ENCODE measurements at regions not wholly inside any gene's neighbourhood (a gene's known extent, or its start where the extent isn't known, plus 50 kb on each side); places are given as distances from the start of the nearest gene placed in this dataset.

GRCh38 chr20:52434041-52434425 is 242.5 kb upstream of the ZFP64 start:
- Histone ChIP-seq H3K9ac (ENCODE audit: low read depth, low read length, poor library complexity, severe bottlenecking) (no peak overlapping the region), H3K36me3 (ENCODE audit: insufficient read depth, low read length) (no peaks in the 10 kb centered on the region), H3F3A (ENCODE audit: low read depth) (no peaks in the 10 kb centered on the region), H3K4me1 (ENCODE audit: insufficient read depth, low read length, poor library complexity, severe bottlenecking) (no peaks in the 10 kb centered on the region), H3K27me3 (ENCODE audit: insufficient read depth, low read length, poor library complexity, severe bottlenecking) (no peaks in the 10 kb centered on the region), H2AFZ (ENCODE audit: low read length) (no peak overlapping the region), H3K4me2 (ENCODE audit: low read depth, low read length, poor library complexity, severe bottlenecking) (no peak overlapping the region), H3K9me3 (ENCODE audit: insufficient read depth, low read depth, low read length) (no peaks in the 10 kb centered on the region), H3K79me2 (ENCODE audit: insufficient read depth, low read length) (no peaks in the 10 kb centered on the region), H3K4me3 (ENCODE audit: low read length, poor library complexity, severe bottlenecking) (no peak overlapping the region), H4K20me1 (ENCODE audit: insufficient read depth, low read length, poor library complexity, severe bottlenecking) (no peaks in the 10 kb centered on the region), H3K9me2 (replicated peaks; ENCODE audit: low read depth, low read length) (no peaks in the 10 kb centered on the region)
- TF ChIP-seq CTCF (conservative IDR thresholded peaks at IDR 0.05; ENCODE audit: low read length) (no peak), EZH2phosphoT487 (IDR thresholded peaks at IDR 0.05; ENCODE audit: borderline replicate concordance) (no peak)

- no peaks in the 10 kb centered on the region for H4K20me1 ChIP-seq (ENCODE audit: insufficient read depth, low read length, poor library complexity, severe bottlenecking)
- no peak for TF ChIP-seq EZH2phosphoT487 (IDR thresholded peaks at IDR 0.05; ENCODE audit: borderline replicate concordance)
- no peak for TF ChIP-seq CTCF (conservative IDR thresholded peaks at IDR 0.05; ENCODE audit: low read length)
- H3K4me3 ChIP-seq (ENCODE audit: low read length, poor library complexity, severe bottlenecking) = no peak overlapping the region
Measured at GRCh38 chr20:52433326-52434040, 241.9 kb upstream of the ZFP64 start.

GRCh38 chr20:52432740-52433139 is 241.2 kb upstream of the ZFP64 start:
- Histone ChIP-seq H3K79me2 (ENCODE audit: insufficient read depth, low read length) (no peaks in the 10 kb centered on the region), H3K4me1 (ENCODE audit: insufficient read depth, low read length, poor library complexity, severe bottlenecking) (no peaks in the 10 kb centered on the region), H3K9me2 (replicated peaks; ENCODE audit: low read depth, low read length) (no peaks in the 10 kb centered on the region), H3K36me3 (ENCODE audit: insufficient read depth, low read length) (no peaks in the 10 kb centered on the region), H3F3A (ENCODE audit: low read depth) (no peaks in the 10 kb centered on the region), H3K4me2 (ENCODE audit: low read depth, low read length, poor library complexity, severe bottlenecking) (no peak overlapping the region), H3K9me3 (ENCODE audit: insufficient read depth, low read depth, low read length) (no peaks in the 10 kb centered on the region), H3K27me3 (ENCODE audit: insufficient read depth, low read length, poor library complexity, severe bottlenecking) (no peaks in the 10 kb centered on the region), H2AFZ (ENCODE audit: low read length) (no peak overlapping the region), H3K4me3 (ENCODE audit: low read length, poor library complexity, severe bottlenecking) (no peak overlapping the region), H3K9ac (ENCODE audit: low read depth, low read length, poor library complexity, severe bottlenecking) (no peak overlapping the region), H4K20me1 (ENCODE audit: insufficient read depth, low read length, poor library complexity, severe bottlenecking) (no peaks in the 10 kb centered on the region)
- TF ChIP-seq EZH2phosphoT487 (IDR thresholded peaks at IDR 0.05; ENCODE audit: borderline replicate concordance) (no peak), CTCF (conservative IDR thresholded peaks at IDR 0.05; ENCODE audit: low read length) (no peak)

More at GRCh38 chr20:52433326-52434040, 241.9 kb upstream of the ZFP64 start:
- Histone ChIP-seq H3K4me2 (ENCODE audit: low read depth, low read length, poor library complexity, severe bottlenecking) (no peak overlapping the region), H3K4me1 (ENCODE audit: insufficient read depth, low read length, poor library complexity, severe bottlenecking) (no peaks in the 10 kb centered on the region), H3K36me3 (ENCODE audit: insufficient read depth, low read length) (no peaks in the 10 kb centered on the region), H3K79me2 (ENCODE audit: insufficient read depth, low read length) (no peaks in the 10 kb centered on the region), H3K9ac (ENCODE audit: low read depth, low read length, poor library complexity, severe bottlenecking) (no peak overlapping the region), H3K27me3 (ENCODE audit: insufficient read depth, low read length, poor library complexity, severe bottlenecking) (no peaks in the 10 kb centered on the region), H3F3A (ENCODE audit: low read depth) (no peaks in the 10 kb centered on the region), H2AFZ (ENCODE audit: low read length) (no peak overlapping the region), H3K9me2 (replicated peaks; ENCODE audit: low read depth, low read length) (no peaks in the 10 kb centered on the region), H3K9me3 (ENCODE audit: insufficient read depth, low read depth, low read length) (no peaks in the 10 kb centered on the region)
